H54 (cell line): ENCODE measurements at regions not wholly inside any gene's neighbourhood (a gene's known extent, or its start where the extent isn't known, plus 50 kb on each side); places are given as distances from the start of the nearest gene placed in this dataset.

Experiments used
- DNase-seq: peaks from one replicate; pipeline ENCODE4 v3.0.0; 2011; ENCODE audit warnings: low spot score, mixed read lengths; ENCODE audit not compliant: insufficient read length
- FAIRE-seq: peaks from 3 replicates; lab custom pipeline; 2011; peaks lifted over from hg19 to GRCh38; lab: Jason Lieb, UNC
- POLR2A ChIP-seq: IDR thresholded peaks from 2 replicates; pipeline ENCODE4 v1.6.1; 2011; ENCODE audit warnings: low read depth, mild to moderate bottlenecking, low read length

- no peak for TF ChIP-seq POLR2A
- no peak for DNase-seq
- no peak for FAIRE-seq
Measured at GRCh38 chr14:31950331-31950730, 126.8 kb upstream of the ARHGAP5 start.

DNA sequence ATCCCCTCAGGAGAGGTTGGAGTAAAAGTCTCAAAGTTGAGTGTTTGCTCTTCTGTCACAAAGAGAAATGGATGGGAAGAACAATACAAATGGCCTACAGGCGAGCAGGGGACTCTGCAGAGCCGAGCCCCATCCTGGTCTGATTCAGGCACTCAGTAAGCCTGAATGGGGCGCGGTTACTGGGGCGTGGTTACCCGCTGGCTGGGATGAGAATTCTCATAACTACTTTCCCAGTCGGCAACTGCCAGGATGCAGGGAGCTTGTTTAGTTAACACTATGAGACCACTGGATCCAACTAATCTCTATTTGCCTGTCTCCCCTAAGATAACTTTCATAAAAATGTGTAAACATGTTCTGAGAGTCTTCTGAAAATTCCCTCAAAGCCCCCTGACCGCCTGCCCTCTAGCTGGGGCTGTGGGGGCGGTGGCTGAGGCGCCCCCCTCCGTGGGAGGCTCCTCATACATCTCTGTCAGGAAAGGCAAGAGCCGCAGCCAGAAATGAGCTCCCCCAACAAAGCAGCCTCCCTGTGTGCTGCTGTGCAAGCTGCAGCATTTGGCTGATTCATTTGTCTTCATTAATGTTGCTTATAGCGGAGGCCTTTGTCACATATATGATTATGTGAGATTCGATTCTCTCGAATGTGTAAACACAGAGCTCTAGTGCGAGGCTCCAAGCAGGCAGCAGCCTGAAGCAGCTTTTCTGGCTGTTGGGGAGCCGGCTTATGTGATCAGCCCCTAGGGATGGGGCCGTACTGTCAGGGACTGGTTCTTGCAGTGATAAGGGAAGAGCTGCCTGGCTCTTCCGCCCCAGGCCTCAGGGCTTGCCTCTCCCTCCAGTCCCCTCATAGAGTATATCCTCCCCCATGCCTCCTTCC, 126.1 kb upstream of the ARHGAP5 start:
- no peak for TF ChIP-seq POLR2A
- DNase-seq (peak; percentile 47), FAIRE-seq (peak; percentile 74)

DNA sequence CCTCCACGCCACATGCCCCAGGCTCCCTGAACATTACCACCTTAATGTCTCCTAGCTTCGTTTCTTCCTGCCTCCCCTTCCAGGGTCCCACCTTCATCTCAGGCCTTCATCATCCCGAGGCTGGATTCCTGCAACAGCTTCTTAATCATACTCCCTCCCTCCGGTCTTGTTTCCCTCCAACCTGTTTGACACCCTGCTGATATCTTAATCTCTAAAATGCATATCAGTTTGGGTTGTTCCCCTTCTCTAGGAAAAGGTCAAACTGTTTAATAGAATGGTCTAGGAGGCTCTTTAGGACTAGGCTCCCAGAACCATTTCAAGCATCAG, 125.5 kb upstream of the ARHGAP5 start:
- no peak for DNase-seq
- no peak for TF ChIP-seq POLR2A
- FAIRE-seq, result no peak

DNA sequence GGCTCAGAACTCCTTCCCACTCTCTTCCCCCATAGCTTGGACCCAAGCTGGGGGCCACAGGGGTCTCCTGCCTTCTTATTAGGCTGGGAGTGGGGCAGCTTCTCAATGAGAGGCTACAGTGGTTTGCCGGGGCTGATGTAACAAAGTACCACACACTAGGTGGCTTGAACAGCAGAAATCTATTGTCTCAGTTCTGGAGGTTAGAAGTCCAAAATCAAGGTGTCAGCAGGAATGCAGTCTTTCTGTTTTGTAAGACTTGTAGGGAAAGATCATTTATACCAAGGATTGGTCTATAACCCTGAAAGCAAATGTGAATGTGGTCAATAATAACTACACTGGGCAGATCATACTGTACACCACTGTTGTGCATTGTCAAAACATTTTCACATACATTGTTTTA, 124.5 kb upstream of the ARHGAP5 start:
- DNase-seq, result no peak
- no peak for TF ChIP-seq POLR2A
- FAIRE-seq, result no peak

DNA sequence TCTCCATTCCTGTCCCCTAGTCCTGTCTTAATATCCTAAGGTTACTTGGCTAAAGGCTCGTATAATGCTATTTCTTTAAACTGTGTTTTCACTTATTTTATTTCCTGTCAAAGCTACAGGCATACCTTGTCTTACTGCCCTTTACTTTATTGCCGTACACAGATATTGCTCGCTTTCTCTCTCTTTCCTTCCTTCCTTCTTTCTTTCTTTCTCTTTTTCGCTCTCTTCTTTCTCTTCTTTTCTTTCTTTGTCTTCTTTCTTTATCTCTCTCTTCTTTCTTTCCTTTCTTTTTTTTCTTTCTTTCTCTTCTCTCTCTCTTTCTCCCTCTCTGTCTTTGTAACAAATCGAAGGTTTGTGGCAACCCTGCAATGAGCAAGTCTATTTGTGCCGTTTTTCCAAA, 123.9 kb upstream of the ARHGAP5 start:
- FAIRE-seq, result no peak
- no peak for DNase-seq
- TF ChIP-seq POLR2A, result no peak

GRCh38 chr14:31954991-31955390, 122.1 kb upstream of the ARHGAP5 start:
- no peak for DNase-seq
- FAIRE-seq, result no peak
- no peak for TF ChIP-seq POLR2A

DNA sequence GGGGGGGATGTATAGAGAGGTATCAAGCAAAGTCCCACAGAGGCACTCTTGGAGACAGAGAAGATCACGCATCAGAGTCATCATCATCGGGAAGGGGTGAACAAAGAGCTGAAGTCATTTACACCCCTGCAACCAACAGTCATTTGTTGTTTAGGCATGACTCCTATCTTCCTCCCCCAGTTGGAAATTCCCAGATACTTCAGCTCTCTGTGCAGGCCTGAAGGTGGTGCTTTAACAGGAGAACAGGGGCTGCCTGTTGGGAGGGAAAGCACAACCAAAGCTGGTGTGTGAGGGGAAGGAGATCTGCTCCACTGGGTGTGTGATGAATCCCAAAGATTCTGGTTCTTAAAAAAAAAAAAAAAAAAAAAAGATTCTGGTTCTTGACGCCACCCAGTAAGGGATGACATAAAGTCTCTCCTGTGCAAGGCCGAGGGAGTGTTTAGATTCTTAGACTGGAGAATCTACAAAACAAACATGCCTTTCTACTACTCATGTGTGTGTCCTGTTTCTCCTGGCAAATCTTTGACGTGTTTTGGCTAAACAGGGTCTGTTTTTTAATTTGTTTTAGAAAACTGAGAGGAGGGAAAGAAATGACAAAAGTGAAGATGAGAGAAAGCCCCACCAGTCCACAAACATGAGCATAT, 121.0 kb upstream of the ARHGAP5 start:
- no peak for FAIRE-seq
- no peak for TF ChIP-seq POLR2A
- no peak for DNase-seq

DNA sequence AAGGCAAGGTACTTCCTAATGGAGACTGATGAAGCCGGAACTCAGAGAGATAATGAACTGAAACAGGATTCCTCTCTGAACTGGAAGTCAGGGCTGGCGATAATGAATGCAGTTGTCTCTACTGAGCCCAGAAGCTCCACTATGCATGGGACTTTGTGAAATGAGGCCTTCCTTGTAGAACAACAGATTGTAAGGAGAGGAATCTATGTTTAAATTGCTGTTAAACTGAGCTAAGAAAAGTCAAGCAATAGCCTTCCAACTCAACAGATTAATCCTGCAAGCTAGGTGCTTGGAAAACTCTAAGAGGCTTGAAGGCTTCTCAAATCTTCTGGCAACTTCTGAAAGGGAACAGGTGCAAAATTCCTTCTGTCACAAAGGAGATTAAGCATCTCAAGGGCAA, 119.5 kb upstream of the ARHGAP5 start:
- no peak for FAIRE-seq
- no peak for DNase-seq
- no peak for TF ChIP-seq POLR2A

- no peak for DNase-seq
- no peak for TF ChIP-seq POLR2A
- FAIRE-seq, result no peak
Measured at GRCh38 chr14:31960039-31960438, 117.1 kb upstream of the ARHGAP5 start.

- no peak for TF ChIP-seq POLR2A
- no peak for FAIRE-seq
- DNase-seq, result no peak
Measured at GRCh38 chr14:31961896-31962295, 115.2 kb upstream of the ARHGAP5 start.

DNA sequence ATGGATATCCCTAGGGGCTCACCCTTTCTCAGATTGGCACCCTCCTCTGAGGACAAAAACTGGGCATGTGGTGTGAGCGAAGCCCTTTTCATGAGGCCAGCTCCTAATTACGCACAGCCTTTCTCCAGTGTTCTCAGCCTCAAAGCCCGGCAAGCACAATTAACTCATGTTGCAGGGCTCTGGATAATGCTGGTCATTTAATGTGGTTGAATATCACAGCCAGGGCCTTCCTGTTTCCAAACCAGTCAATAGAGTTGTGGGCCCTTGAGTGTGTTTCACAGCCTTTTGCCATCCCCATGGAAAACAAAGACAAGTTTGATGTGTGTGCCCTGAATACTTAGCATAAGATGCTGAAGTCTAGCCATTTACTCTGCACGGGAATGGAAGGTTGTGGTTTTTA, 114.2 kb upstream of the ARHGAP5 start:
- no peak for TF ChIP-seq POLR2A
- DNase-seq (no peak), FAIRE-seq (no peak)

- no peak for DNase-seq
- FAIRE-seq, result no peak
- no peak for TF ChIP-seq POLR2A
Measured at GRCh38 chr14:31963587-31963986, 113.5 kb upstream of the ARHGAP5 start.

- no peak for TF ChIP-seq POLR2A
- no peak for FAIRE-seq
- DNase-seq, result no peak
Measured at GRCh38 chr14:31964490-31964889, 112.6 kb upstream of the ARHGAP5 start.

GRCh38 chr14:31965071-31965734, 111.9 kb upstream of the ARHGAP5 start:
- no peak for TF ChIP-seq POLR2A
- no peak for FAIRE-seq
- DNase-seq, result no peak
